Dedifferentiated amniotic fluid mesenchymal stem cell (primary cell): ENCODE measurements at regions not wholly inside any gene's neighbourhood (a gene's known extent, or its start where the extent isn't known, plus 50 kb on each side); places are given as distances from the start of the nearest gene placed in this dataset.

ENCODE experiments used
- DNase-seq: peaks from one replicate; pipeline ENCODE4 v3.0.0-alpha.2; 2016; ENCODE audit errors: extremely low spot score

GRCh38 chr17:63132459-63132911, 166.4 kb downstream of the TANC2 start:
- no peak for DNase-seq

- no peak for DNase-seq
These were observed 167.5 kb downstream of the TANC2 start for GRCh38 chr17:63133491-63133890.

GRCh38 chr17:63134867-63135266, 168.8 kb downstream of the TANC2 start:
- no peak for DNase-seq

GRCh38 chr17:63136369-63137012, 170.5 kb downstream of the TANC2 start:
- no peak for DNase-seq

GRCh38 chr17:63137163-63137562, 171.1 kb downstream of the TANC2 start:
- no peak for DNase-seq

- no peak for DNase-seq
These were observed 172.7 kb downstream of the TANC2 start for GRCh38 chr17:63138713-63139112.

- DNase-seq: no peak
These were observed 173.3 kb downstream of the TANC2 start for GRCh38 chr17:63139356-63139755.

GRCh38 chr17:63140255-63140654, 174.2 kb downstream of the TANC2 start:
- no peak for DNase-seq

- DNase-seq: no peak
These were observed 176.8 kb downstream of the TANC2 start for GRCh38 chr17:63142836-63143235.

GRCh38 chr17:63150490-63150889, 184.5 kb downstream of the TANC2 start:
- no peak for DNase-seq

- peak; percentile 76 for DNase-seq
These were observed 185.0 kb downstream of the TANC2 start for GRCh38 chr17:63150994-63151464.

GRCh38 chr17:63151941-63152523, 186.0 kb downstream of the TANC2 start:
- no peak for DNase-seq

- DNase-seq: no peak
These were observed 187.5 kb downstream of the TANC2 start for GRCh38 chr17:63153488-63153887.

- DNase-seq: no peak
These were observed 188.7 kb downstream of the TANC2 start for GRCh38 chr17:63154586-63155244.

GRCh38 chr17:63156986-63157385, 191.0 kb downstream of the TANC2 start:
- no peak for DNase-seq

- DNase-seq: no peak
These were observed 196.5 kb downstream of the TANC2 start for GRCh38 chr17:63162406-63163157.

GRCh38 chr17:63163158-63163520, 197.1 kb downstream of the TANC2 start:
- DNase-seq: no peak

GRCh38 chr17:63165400-63165799, 199.4 kb downstream of the TANC2 start:
- no peak for DNase-seq

GRCh38 chr17:63170795-63171194, 204.8 kb downstream of the TANC2 start:
- no peak for DNase-seq

- peak; percentile 60 for DNase-seq
These were observed 205.7 kb downstream of the TANC2 start for GRCh38 chr17:63171428-63172393.

GRCh38 chr17:63173450-63173849, 207.4 kb downstream of the TANC2 start:
- DNase-seq: no peak
